SK-N-SH treated with all-trans-retinoic acid at 6 μM for 48 hours (cell line): ENCODE measurements at regions not wholly inside any gene's neighbourhood (a gene's known extent, or its start where the extent isn't known, plus 50 kb on each side); places are given as distances from the start of the nearest gene placed in this dataset.

ENCODE experiments used
- ATAC-seq: fragments of 200-7000 bp; cut with Tn5 transposase; 3 replicates; pipeline ENCODE4 v1.9.1; 2020; ENCODE audit warnings: mild to moderate bottlenecking, moderate library complexity
- ARNTL ChIP-seq: fragments of 450-650 bp; formaldehyde crosslinking; IDR thresholded peaks from 2 replicates; pipeline ENCODE4 v1.5.0; 2020; ENCODE audit warnings: low read depth, mild to moderate bottlenecking, moderate library complexity, borderline replicate concordance
- BACH2 ChIP-seq: fragments of 250-450 bp; sonication (Bioruptor Pico); IDR thresholded peaks from 2 replicates; pipeline ENCODE4 v1.9.0; 2021; ENCODE audit warnings: mild to moderate bottlenecking, borderline replicate concordance
- CREB5 ChIP-seq: fragments of 250-450 bp; sonication (Bioruptor Pico); IDR thresholded peaks from 2 replicates; pipeline ENCODE4 v1.5.1; 2020; ENCODE audit warnings: low read depth, mild to moderate bottlenecking, moderate library complexity
- CSDC2 ChIP-seq: fragments of 250-450 bp; sonication (Bioruptor Pico); IDR thresholded peaks from 2 replicates; pipeline ENCODE4 v1.5.0; 2020; ENCODE audit warnings: mild to moderate bottlenecking, moderate library complexity
- ESRRG ChIP-seq: fragments of 250-450 bp; sonication (Bioruptor Pico); IDR thresholded peaks from 2 replicates; pipeline ENCODE4 v1.6.1; 2021; ENCODE audit warnings: mild to moderate bottlenecking
- GLIS3 ChIP-seq: fragments of 250-450 bp; sonication (Bioruptor Pico); IDR thresholded peaks from 2 replicates; pipeline ENCODE4 v1.5.0; 2020; ENCODE audit warnings: mild to moderate bottlenecking, moderate library complexity
- ISL1 ChIP-seq: fragments of 250-450 bp; sonication (Bioruptor Pico); IDR thresholded peaks from 2 replicates; pipeline ENCODE4 v2.1.2; 2022; ENCODE audit warnings: mild to moderate bottlenecking, moderate library complexity
- OSR1 ChIP-seq: fragments of 250-450 bp; sonication (Bioruptor Pico); IDR thresholded peaks from 2 replicates; pipeline ENCODE4 v1.8.0; 2022; ENCODE audit warnings: moderate library complexity, mild to moderate bottlenecking, inconsistent platforms
- PATZ1 ChIP-seq: fragments of 250-450 bp; sonication (Bioruptor Pico); IDR thresholded peaks from 2 replicates; pipeline ENCODE4 v1.8.0; 2020; ENCODE audit warnings: mild to moderate bottlenecking, moderate library complexity, borderline replicate concordance
- POU6F1 ChIP-seq: fragments of 250-450 bp; sonication (Bioruptor Pico); IDR thresholded peaks from 2 replicates; pipeline ENCODE4 v1.8.0; 2021; ENCODE audit warnings: low read depth, mild to moderate bottlenecking, moderate library complexity, borderline replicate concordance
- PPARA ChIP-seq: fragments of 250-450 bp; sonication (Bioruptor Pico); IDR thresholded peaks from 2 replicates; pipeline ENCODE4 v1.5.0; 2020; ENCODE audit warnings: mild to moderate bottlenecking, borderline replicate concordance
- RARB ChIP-seq: fragments of 250-450 bp; sonication (Bioruptor Pico); IDR thresholded peaks from 2 replicates; pipeline ENCODE4 v1.8.0; 2021; ENCODE audit warnings: mild to moderate bottlenecking, moderate library complexity
- SNAI2 ChIP-seq: fragments of 250-450 bp; sonication (Bioruptor Pico); IDR thresholded peaks from 2 replicates; pipeline ENCODE4 v1.5.0; 2020; ENCODE audit warnings: mild to moderate bottlenecking, moderate library complexity
- TCF4 ChIP-seq: fragments of 250-450 bp; sonication (Bioruptor Pico); IDR thresholded peaks from 2 replicates; pipeline ENCODE4 v1.8.0; 2021; ENCODE audit warnings: mild to moderate bottlenecking, moderate library complexity, borderline replicate concordance
- TOX ChIP-seq: fragments of 250-450 bp; sonication (Bioruptor Pico); IDR thresholded peaks from 2 replicates; pipeline ENCODE4 v1.8.0; 2021; ENCODE audit warnings: mild to moderate bottlenecking, moderate library complexity, borderline replicate concordance
- TSHZ2 ChIP-seq: fragments of 250-450 bp; sonication (Bioruptor Pico); IDR thresholded peaks from 2 replicates; pipeline ENCODE4 v1.5.0; 2020; ENCODE audit warnings: mild to moderate bottlenecking, moderate library complexity
- ZC3H10 ChIP-seq: fragments of 250-450 bp; sonication (Bioruptor Pico); IDR thresholded peaks from 2 replicates; pipeline ENCODE4 v1.5.1; 2021; ENCODE audit warnings: mild to moderate bottlenecking, moderate library complexity
- ZFP3 ChIP-seq: fragments of 250-450 bp; sonication (Bioruptor Pico); IDR thresholded peaks from 2 replicates; pipeline ENCODE4 v1.5.0; 2020; ENCODE audit warnings: mild to moderate bottlenecking, moderate library complexity
- ZFP30 ChIP-seq: fragments of 450-650 bp; formaldehyde crosslinking; IDR thresholded peaks from 2 replicates; pipeline ENCODE4 v1.5.0; 2022; ENCODE audit warnings: mild to moderate bottlenecking, moderate library complexity
- ZNF565 ChIP-seq: fragments of 450-650 bp; formaldehyde crosslinking; conservative IDR thresholded peaks from 2 replicates; pipeline ENCODE4 v1.5.0; 2020; ENCODE audit warnings: low read depth, mild to moderate bottlenecking, moderate library complexity
- ZNF70 ChIP-seq: fragments of 450-650 bp; formaldehyde crosslinking; IDR thresholded peaks from 2 replicates; pipeline ENCODE4 v1.5.0; 2020; ENCODE audit warnings: mild to moderate bottlenecking, moderate library complexity
- ZNF8 ChIP-seq: fragments of 450-650 bp; formaldehyde crosslinking; IDR thresholded peaks from 2 replicates; pipeline ENCODE4 v1.5.0; 2020; ENCODE audit warnings: mild to moderate bottlenecking, moderate library complexity

GRCh38 chr21:38013741-38014140 is 97.5 kb upstream of the KCNJ6 start (continued):
- TF ChIP-seq PATZ1 (CRISPR knock-in tag): no peak
- no peak for TF ChIP-seq PPARA (CRISPR knock-in tag)
- no peak for TF ChIP-seq TCF4 (CRISPR knock-in tag)
- TF ChIP-seq CSDC2 (CRISPR knock-in tag): no peak
- TF ChIP-seq ZNF70: no peak
- TF ChIP-seq ARNTL: no peak
- TF ChIP-seq BACH2 (CRISPR knock-in tag): no peak
- no peak for TF ChIP-seq ZC3H10 (CRISPR knock-in tag)

GRCh38 chr21:38014298-38014697 is 98.0 kb upstream of the KCNJ6 start:
- TF ChIP-seq TSHZ2 (CRISPR knock-in tag) (no peak), ARNTL (no peak), POU6F1 (no peak), ISL1 (no peak), TOX (CRISPR knock-in tag) (no peak), GLIS3 (no peak), ZNF565 (CRISPR knock-in tag) (no peak), ZNF70 (no peak), ZNF8 (no peak), CSDC2 (CRISPR knock-in tag) (no peak), OSR1 (no peak), PATZ1 (CRISPR knock-in tag) (no peak), SNAI2 (CRISPR knock-in tag) (no peak), ZC3H10 (CRISPR knock-in tag) (no peak), CREB5 (CRISPR knock-in tag) (no peak), RARB (CRISPR knock-in tag) (no peak), ZFP30 (CRISPR knock-in tag) (no peak), ZFP3 (no peak)
- no peak for ATAC-seq

GRCh38 chr21:38027901-38028498 is 111.7 kb upstream of the KCNJ6 start:
- ATAC-seq: no peak
- TF ChIP-seq ESRRG (CRISPR knock-in tag) (no peak), ZNF565 (CRISPR knock-in tag) (no peak), TSHZ2 (CRISPR knock-in tag) (no peak), POU6F1 (no peak), OSR1 (no peak), PATZ1 (CRISPR knock-in tag) (no peak)
